Inferior parietal cortex (tissue), 1 donor: ENCODE measurements at regions not wholly inside any gene's neighbourhood (a gene's known extent, or its start where the extent isn't known, plus 50 kb on each side); places are given as distances from the start of the nearest gene placed in this dataset.

Source experiments
- DNase-seq: peaks from one replicate; pipeline ENCODE4 v3.0.0-alpha.2; 2016; ENCODE audit errors: extremely low spot score

DNA sequence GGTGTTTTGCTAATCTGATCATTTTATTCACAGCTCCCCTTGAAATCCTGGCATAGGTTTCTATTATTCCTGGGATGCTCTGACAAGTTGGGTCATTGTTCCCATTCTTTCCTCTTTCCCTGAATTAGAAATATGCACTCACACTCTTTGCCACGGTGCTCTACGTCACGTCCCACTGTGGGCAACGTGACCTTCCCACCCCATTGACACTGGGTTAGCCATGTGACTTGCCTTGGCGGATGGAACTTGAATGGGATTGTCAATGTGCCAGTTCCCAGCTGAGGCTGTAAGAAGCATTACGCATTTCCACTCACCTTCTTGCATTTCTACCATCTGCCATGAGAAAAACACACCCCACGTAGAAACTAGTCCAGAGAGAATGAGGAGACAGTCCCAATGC, 492.4 kb downstream of the SHISA9 start:
- DNase-seq, result no peak

GRCh38 chr16:13394488-13394887, 493.1 kb downstream of the SHISA9 start:
- DNase-seq, result no peak

- no peak for DNase-seq
Measured at GRCh38 chr16:13397126-13397525, 495.7 kb downstream of the SHISA9 start.

DNA sequence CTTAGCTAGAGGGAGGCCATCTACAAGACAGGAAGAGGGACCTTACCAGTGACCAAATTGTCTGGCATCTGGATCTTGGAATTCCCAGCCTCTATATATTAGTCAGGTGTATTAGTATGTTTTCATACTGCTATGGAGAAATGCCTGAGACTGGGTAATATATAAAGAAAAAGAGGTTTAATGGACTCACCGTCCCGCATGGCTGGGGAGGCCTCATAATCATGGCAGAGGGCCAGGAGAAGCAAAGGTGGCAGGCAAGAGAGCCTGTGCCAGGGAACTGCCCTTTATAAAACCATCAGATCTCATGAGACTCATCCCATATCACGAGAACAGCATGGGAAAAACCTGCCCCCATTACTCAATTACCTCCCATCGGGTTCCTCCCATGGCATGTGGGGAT, 500.2 kb downstream of the SHISA9 start:
- no peak for DNase-seq

DNA sequence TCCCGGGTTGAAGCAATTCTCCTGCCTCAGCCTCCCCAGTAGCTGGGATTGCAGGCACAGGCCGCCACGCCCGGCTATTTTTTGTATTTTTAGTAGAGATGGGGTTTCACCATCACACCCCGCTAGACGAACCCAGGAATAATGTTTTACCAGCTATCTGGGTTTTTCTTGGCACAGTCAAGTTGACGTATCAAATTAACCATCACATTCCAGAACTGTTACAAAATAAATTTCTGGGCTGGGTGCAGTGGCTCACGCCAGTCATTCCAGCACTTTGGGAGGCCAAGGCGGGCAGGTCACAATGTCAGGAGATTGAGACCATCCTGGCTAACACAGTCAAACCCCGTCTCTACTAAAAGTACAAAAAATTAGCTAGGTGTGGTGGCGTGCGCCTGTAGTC, 501.2 kb downstream of the SHISA9 start:
- no peak for DNase-seq

GRCh38 chr16:13403326-13403725, 501.9 kb downstream of the SHISA9 start:
- DNase-seq, result no peak

DNA sequence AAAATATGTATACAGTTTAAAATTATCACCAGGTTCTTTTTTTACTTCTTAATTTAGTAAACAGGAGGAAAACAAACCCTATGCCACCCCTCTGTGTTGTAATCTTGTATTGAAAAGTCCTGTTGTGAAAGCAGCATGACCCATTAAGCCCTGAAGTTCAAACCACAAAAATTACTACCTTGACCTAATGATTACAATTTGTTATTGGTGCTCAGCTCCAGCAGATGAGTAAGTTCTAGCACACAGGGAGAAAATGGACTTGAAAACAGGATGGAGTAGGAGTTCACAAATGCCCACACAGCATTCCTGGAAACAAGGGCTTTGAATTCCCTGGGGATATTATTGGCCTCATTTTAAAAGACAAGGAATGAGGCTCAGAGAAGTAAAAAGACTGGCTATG, 505.8 kb upstream of the ERCC4 start:
- no peak for DNase-seq

GRCh38 chr16:13419589-13419988, 500.4 kb upstream of the ERCC4 start:
- no peak for DNase-seq

DNA sequence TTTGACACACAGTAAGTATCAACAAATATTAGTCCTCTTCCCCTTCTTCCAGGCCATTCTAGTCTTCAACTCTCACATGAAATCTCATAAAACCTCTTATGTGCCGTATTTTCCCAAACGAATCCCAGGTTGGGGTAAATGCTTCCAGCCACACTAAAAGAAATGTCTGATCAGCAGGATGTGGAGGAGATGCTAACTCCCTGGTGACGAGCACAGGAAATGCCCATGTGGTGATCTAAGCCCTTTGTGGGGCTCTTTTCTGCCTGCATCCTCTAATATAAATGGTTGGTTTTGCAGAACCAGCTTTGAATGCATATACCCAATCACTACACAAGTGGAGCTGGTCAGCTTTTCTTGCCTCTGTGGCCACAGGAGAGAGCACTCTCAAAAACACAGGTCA, 498.2 kb upstream of the ERCC4 start:
- DNase-seq, result no peak

GRCh38 chr16:13425836-13426235, 494.1 kb upstream of the ERCC4 start:
- DNase-seq, result no peak

- DNase-seq, result no peak
Measured at GRCh38 chr16:13426269-13426668, 493.7 kb upstream of the ERCC4 start.

- no peak for DNase-seq
Measured at GRCh38 chr16:13426736-13427135, 493.2 kb upstream of the ERCC4 start.

GRCh38 chr16:13427943-13428342, 492.0 kb upstream of the ERCC4 start:
- no peak for DNase-seq

DNA sequence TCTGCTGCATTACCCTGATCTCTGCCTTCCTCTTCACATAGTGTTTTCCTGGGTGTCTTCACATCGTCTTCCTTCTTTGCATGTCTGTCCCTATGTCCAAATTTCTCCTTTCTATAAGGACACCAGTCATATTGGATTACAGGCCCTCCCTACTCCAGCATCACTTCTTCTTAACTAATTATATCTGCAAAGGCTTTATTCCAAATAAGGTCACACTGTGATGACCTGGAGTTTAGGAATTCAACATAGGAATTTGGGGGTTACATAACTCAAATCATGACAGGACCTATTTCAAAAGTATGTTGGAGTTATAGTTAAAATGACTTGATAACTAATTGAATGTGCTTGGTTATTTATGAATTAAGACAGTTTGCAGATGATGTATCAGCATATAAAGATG, 490.5 kb upstream of the ERCC4 start:
- DNase-seq, result no peak

GRCh38 chr16:13435415-13435814, 484.5 kb upstream of the ERCC4 start:
- DNase-seq, result no peak

DNA sequence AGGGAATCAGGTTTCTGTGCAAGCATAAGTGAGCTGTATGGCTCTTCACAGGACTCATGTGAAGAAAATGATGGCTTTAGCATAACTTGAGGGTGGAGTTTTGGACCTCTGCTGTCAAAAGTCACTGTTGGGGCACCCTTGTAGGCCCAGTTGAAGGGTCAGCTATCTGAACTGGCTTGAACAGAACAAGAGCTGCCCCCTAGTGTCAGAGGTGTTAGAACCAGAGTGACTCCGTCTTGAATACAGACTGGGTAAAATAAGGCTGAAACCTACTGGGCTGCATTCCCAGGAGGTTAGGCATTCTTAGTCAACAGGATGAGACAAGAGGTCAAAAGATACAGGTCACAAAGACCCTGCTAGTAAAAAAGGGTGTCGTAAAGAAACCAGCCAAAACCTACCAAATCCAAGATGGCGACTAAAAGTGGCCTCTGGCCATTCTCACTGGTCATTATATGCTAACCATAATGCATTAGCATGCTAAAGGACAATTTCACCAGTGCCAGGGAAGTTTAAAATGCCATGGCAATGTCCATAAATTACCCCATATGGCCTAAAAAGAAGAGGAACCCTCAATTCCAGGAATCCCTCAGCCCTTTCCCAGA, 484.0 kb upstream of the ERCC4 start:
- DNase-seq, result no peak

DNA sequence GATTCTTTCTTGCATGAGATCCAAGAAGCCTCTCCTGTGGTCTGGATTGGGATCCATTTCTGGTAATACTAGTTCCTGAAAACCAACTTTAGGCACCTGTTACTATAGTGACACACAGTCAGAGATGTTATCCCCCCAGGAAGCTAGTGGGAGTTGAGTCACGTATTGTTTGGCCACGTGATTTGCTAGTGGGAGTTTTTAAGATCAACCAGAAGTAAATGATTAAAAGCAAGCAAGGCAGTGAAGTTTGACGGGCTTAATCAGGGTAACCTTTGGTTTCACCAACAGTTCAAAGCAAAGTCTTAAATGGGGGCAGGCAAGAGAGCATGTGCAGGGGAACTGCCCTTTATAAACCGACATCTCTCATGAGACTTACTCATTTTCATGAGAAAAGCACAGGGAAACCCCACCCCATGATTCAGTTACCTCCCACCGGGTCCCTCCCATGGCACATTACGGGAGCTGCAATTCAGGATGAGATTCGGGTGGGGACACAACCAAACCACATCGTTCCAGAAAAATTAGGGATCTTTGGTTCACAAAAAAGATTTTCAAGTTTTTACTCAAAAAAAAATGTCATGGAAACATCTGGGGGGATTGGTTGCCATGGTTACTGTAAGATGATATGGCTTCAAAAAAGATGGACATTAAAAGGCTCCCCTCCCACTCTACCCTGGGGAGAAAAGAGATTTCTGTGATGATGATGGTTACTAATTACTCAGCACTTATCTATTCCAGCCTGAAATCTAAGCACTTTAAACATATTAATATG, 483.1 kb upstream of the ERCC4 start:
- DNase-seq, result no peak

- DNase-seq, result no peak
Measured at GRCh38 chr16:13437413-13437795, 482.6 kb upstream of the ERCC4 start.

GRCh38 chr16:13438064-13438463, 481.9 kb upstream of the ERCC4 start:
- DNase-seq, result no peak

DNA sequence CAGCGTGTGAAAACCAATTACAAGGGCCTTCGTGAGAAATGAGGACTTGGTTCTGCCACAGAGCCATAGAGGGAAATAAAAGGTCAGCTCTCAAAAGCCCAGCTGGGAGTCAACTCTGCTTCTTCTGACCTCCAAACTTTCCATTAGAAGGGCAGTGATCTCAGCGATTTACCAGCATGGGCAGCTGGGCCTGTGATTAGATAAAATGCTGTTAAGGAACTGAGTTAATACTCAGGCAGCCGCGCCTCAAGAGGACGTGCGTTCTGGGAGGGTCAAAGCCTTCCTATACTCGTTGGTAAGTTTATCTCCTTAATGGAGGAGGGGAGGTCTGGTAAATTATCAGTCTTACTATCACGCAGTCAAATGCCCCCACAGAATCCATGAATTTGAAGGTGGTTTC, 480.2 kb upstream of the ERCC4 start:
- DNase-seq, result no peak

DNA sequence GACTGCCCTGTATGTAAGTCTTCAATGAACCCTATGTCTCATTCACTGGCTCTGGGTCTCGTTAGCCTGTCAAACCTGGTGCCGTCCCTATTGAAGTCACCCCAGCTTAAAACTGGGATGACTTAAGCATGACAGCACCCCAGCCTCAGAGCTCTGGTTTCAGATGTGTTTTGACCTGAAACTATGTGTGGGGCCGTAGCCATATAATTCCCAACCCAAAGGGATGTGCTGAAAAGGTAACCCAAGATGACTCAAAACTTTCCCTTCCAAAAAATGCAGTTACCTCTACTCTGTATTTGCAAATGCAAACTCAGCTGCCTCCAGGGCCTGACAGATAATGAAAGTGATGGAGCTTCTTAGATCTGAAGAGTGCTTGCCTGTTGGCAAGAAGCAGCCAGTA, 478.3 kb upstream of the ERCC4 start:
- no peak for DNase-seq

DNA sequence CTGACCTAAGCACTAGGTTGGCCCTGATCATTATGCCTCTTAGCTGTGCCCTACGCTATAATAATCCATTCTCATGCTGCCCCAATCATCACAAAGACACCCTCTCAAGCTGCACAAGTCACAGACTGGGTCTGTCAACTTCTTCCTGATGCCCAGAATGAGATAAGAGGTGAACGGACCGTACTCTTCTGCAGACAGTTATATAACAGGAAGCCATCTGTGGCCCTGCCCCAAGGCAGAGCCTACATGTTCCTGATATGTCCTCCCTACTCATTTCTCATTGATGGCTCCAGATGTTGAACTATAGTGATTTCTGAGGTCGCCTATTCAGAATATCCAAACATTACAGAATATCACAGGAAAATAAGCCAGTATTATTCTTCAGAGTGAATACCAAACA, 471.6 kb upstream of the ERCC4 start:
- no peak for DNase-seq

GRCh38 chr16:13453325-13453724, 466.6 kb upstream of the ERCC4 start:
- DNase-seq, result no peak
